Lung (tissue), 11 donors: ENCODE measurements at regions not wholly inside any gene's neighbourhood (a gene's known extent, or its start where the extent isn't known, plus 50 kb on each side); places are given as distances from the start of the nearest gene placed in this dataset.
A peak's percentile ranks its signal among the peaks of the same experiment; 100 is the strongest.

Source experiments
- ATAC-seq: fragments of 200-7000 bp; cut with Tn5 transposase; one replicate; pipeline ENCODE4 v1.9.1; 2020; ENCODE audit warnings: moderate number of reproducible peaks; ENCODE audit not compliant: insufficient read depth, low FRiP score
- DNase-seq, 3 donors: peaks; one replicate each; pipeline ENCODE4 v3.0.0-alpha.2; 2013 to 2017
- H3K27ac ChIP-seq, 2 donors: one replicate each; pipeline ENCODE4 v1.5.1; 2013; ENCODE audit warnings: mild to moderate bottlenecking in 2 of 2, moderate library complexity in 2 of 2, control low read depth in 1 of 2, inconsistent platforms in 1 of 2, low read depth in 1 of 2, low read length in 1 of 2
- H3K27me3 ChIP-seq, 3 donors: one replicate each; pipeline ENCODE4 v1.5.1; 2013; ENCODE audit warnings: low read length in 2 of 3; ENCODE audit not compliant: control insufficient read depth in 3 of 3, insufficient read depth in 3 of 3
- H3K36me3 ChIP-seq, 4 donors: one replicate each; pipeline ENCODE4 v1.5.1; 2013; ENCODE audit warnings: low read length in 4 of 4, mild to moderate bottlenecking in 1 of 4, moderate library complexity in 1 of 4; ENCODE audit not compliant: control insufficient read depth in 4 of 4, insufficient read depth in 4 of 4
- H3K4me1 ChIP-seq, 5 donors: one replicate each; pipeline ENCODE4 v1.5.1; 2013; ENCODE audit warnings: low read length in 5 of 5, mild to moderate bottlenecking in 2 of 5, moderate library complexity in 1 of 5; ENCODE audit not compliant: control insufficient read depth in 5 of 5, insufficient read depth in 5 of 5
- H3K4me3 ChIP-seq: one replicate; pipeline ENCODE4 v1.5.1; 2013; ENCODE audit warnings: mild to moderate bottlenecking, control low read depth, moderate library complexity
- H3K9ac ChIP-seq, 2 donors: one replicate each; pipeline ENCODE4 v1.5.1; 2013; ENCODE audit warnings: low read length in 2 of 2, control low read depth in 1 of 2; ENCODE audit not compliant: insufficient read depth in 1 of 2
- H3K9me3 ChIP-seq, 4 donors: one replicate each; pipeline ENCODE4 v1.5.1; 2013; ENCODE audit warnings: low read length in 3 of 4, mild to moderate bottlenecking in 1 of 4, moderate library complexity in 1 of 4; ENCODE audit not compliant: control insufficient read depth in 4 of 4, insufficient read depth in 3 of 4
- CTCF ChIP-seq: IDR thresholded peaks from 2 replicates; pipeline ENCODE4 v1.5.1; 2012; ENCODE audit warnings: mild to moderate bottlenecking; ENCODE audit errors: control extremely low read depth, extremely low read depth
- WGBS, 2 donors: extraction: QIAGEN DNeasy Blood & Tissue Kit; methylation state at CpG; one replicate each; pipeline ENCODE4 v1.1.7; 2013; 5-methylcytosine and 5-hydroxymethylcytosine counted together
- donor health status: control.
- donor health status: control.
- donor health status: Bipolar disorder and iron deficiency.
- donor health status: healthy.
- donor health status: DM: yes; HTN: yes; CAD: no.

DNA sequence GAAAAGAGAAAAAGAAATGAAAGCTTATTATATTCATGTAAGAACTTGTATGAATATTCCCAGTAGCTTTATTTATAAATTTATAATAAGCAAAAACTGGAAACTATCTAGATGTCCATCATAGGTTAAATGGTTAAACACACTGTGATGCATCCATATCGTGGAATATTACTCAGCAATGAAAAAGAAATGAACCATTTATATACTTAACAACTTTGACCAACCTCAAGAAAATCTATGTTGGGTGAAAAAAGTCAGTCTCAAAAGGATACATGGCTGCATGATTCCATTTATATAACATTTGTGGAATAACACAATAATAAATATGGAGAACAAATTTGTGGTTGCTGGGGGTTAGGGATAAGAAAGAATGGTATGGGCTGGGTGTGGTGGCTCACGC is 713.0 kb upstream of the SGO1 start:
- 85 to 98% methylated on average over 2 of the region's 2 CpGs for WGBS, 2 donors
- no peaks in the 10 kb centered on the region for H3K4me1 ChIP-seq
- DNase-seq (no peak), ATAC-seq (no peak)
- H3K4me3 ChIP-seq = no peak overlapping the region
- H3K27me3 ChIP-seq = no peaks in the 10 kb centered on the region
- H3K36me3 ChIP-seq = no peaks in the 10 kb centered on the region
- no peak overlapping the region for H3K9ac ChIP-seq
- H3K27ac ChIP-seq = no peak overlapping the region
- TF ChIP-seq CTCF = no peak
- peaks cover 0 to 2% (median 0%) of the 10 kb centered on the region in 4 donors for H3K9me3 ChIP-seq

- Histone ChIP-seq H3K27me3 (no peaks in the 10 kb centered on the region), H3K4me1 (peaks cover 0 to 4% (median 0%) of the 10 kb centered on the region in 5 donors), H3K27ac (no peak overlapping the region), H3K36me3 (no peaks in the 10 kb centered on the region), H3K9ac (no peak overlapping the region), H3K9me3 (peaks cover 0 to 3% (median 0%) of the 10 kb centered on the region in 4 donors), H3K4me3 (no peak overlapping the region)
- no peak for TF ChIP-seq CTCF
- no peak for ATAC-seq
- DNase-seq = peak in 2 of 3 donors; percentile 11 to 20
- WGBS, 2 donors = 48 to 58% methylated on average over 2 of the region's 2 CpGs
Measured at GRCh38 chr3:20890111-20890519, 704.1 kb upstream of the SGO1 start.

DNA sequence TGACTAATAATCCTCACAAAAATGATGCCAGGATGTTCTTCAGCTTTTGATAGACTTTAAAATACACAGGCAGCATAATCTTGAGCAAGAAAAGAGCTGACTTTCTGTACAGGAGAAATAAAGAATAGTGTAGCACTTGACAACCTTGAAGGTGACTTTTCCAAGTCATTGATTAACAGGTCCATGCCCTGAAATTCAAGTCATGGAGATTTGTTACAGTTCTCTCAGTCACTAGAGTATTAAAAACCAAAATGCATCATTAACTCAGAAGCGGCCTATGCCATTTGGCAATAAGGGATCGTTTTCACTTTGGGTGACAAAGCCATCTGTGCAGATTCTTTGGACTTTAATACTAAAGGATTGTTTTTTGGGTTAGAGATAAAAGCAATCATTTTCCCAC is 692.7 kb upstream of the SGO1 start:
- H3K27me3 ChIP-seq = no peaks in the 10 kb centered on the region
- ATAC-seq (no peak), DNase-seq (no peak)
- 86 to 87% methylated on average over 2 of the region's 2 CpGs for whole genome bisulfite sequencing, 2 donors
- no peak overlapping the region for H3K9ac ChIP-seq
- H3K27ac ChIP-seq = no peak overlapping the region
- H3K36me3 ChIP-seq = no peaks in the 10 kb centered on the region
- H3K4me1 ChIP-seq = no peaks in the 10 kb centered on the region
- peaks cover 0 to 7% (median 0%) of the 10 kb centered on the region in 4 donors for H3K9me3 ChIP-seq
- H3K4me3 ChIP-seq = no peak overlapping the region
- TF ChIP-seq CTCF = no peak

- no peak for TF ChIP-seq CTCF
- WGBS, 2 donors = 85 to 86% methylated on average over 3 of the region's 3 CpGs
- no peak for ATAC-seq
Measured at GRCh38 chr3:20873235-20873634, 687.2 kb upstream of the SGO1 start.

More at GRCh38 chr3:20873235-20873634, 687.2 kb upstream of the SGO1 start:
- Histone ChIP-seq H3K4me1 (no peaks in the 10 kb centered on the region), H3K9me3 (peaks cover 0 to 9% (median 0%) of the 10 kb centered on the region in 4 donors), H3K27me3 (no peaks in the 10 kb centered on the region), H3K27ac (no peak overlapping the region), H3K9ac (no peak overlapping the region), H3K4me3 (no peak overlapping the region), H3K36me3 (no peaks in the 10 kb centered on the region)
- DNase-seq = no peak
